RCC 7860 (cell line): ENCODE measurements at regions not wholly inside any gene's neighbourhood (a gene's known extent, or its start where the extent isn't known, plus 50 kb on each side); places are given as distances from the start of the nearest gene placed in this dataset.
"Not testable (repeated sequence)": the region's sequence is repeated elsewhere in the genome, so short reads cannot be mapped to it uniquely, and the experiment has no call there.

Source experiments
- DNase-seq: peaks from one replicate; pipeline ENCODE4 v3.0.0-alpha.2; 2015; ENCODE audit warnings: low spot score
- FAIRE-seq: peaks from 2 replicates; lab custom pipeline; 2012; peaks lifted over from hg19 to GRCh38; lab: Jason Lieb, UNC

GRCh38 chr2:35606394-35606793 lies 749.2 kb upstream of the CRIM1 start:
- no peak for FAIRE-seq
- DNase-seq, result no peak

DNA sequence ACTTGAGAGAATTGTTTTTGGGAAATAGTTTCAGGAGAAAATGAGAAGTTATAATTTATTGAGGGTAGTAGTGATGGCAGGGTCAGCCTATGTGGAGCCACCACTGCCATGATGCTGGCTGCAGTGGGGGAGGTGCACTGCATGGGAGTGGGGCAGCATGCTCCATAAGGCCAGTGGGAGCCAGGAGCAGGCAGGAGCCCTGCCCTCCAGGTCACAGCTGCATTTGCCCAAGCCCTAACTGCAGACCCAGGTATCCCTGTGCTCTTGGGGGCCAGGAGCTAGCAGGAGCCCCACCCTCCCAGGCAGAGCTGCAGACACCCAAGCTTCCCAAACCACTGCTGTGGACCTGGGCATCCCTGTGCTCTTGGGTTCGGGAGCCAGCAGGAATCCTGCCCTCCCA lies 757.3 kb upstream of the CRIM1 start:
- DNase-seq (no peak), FAIRE-seq (no peak)

DNA sequence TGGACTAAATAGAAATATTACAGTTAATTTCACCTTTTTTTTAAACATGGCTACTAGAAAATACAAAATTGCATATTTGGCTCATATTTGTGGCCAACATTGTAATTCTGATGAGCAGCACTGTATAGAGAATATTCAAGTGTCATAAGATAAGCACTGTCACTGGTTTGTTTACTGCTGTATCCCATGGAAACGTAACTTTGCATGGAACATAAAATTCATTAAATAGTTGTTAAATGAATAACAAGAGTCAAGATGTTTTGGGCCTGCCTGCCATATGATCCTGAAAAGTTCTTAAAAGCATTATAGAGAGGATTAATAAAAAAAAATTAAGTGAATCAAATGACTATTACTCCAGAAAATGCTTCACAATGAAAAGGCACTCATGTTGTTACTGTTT lies 763.7 kb upstream of the CRIM1 start:
- DNase-seq (no peak), FAIRE-seq (no peak)

DNA sequence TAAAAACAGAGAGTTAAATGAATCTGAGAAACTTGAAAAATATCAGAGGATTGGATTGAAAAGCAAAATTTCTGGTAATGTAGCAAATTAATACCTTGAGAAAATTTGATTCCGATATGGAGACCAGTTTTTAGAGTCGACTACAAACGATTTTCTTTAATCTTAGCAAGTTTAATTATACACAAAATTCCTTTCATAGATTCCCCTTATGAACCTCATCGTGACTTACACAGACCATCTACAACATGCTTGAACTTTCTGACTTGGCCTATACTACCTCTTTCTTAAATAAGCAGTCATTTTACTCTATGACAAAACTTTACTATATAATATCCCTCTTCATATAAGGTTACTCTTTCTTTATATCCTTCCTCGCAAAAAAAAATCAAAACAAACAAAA lies 769.6 kb upstream of the CRIM1 start:
- FAIRE-seq (no peak), DNase-seq (no peak)

- FAIRE-seq (no peak), DNase-seq (no peak)
Observed at GRCh38 chr2:35582637-35583036, 772.9 kb upstream of the CRIM1 start.

- DNase-seq (no peak), FAIRE-seq (no peak)
Observed at GRCh38 chr2:35580956-35581355, 774.6 kb upstream of the CRIM1 start.

DNA sequence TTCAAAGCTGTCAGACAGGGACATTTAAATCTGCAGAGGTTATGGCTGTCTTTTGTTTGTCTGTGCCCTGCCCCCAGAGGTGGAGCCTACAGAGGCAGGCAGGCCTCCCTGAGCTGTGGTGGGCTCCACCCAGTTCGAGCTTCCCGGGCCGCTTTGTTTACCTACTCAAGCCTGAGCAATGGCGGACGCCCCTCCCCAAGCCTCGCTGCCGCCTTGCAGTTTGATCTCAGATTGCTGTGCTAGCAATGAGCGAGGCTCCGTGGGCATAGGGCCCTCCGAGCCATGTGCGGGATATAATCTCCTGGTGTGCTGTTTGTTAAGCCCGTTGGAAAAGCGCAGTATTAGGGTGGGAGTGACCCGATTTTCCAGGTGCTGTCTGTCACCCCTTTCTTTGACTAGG lies 787.0 kb upstream of the CRIM1 start:
- not testable (repeated sequence) for FAIRE-seq, DNase-seq

- FAIRE-seq (no peak), DNase-seq (no peak)
Observed at GRCh38 chr2:35562488-35562887, 793.1 kb upstream of the CRIM1 start.

- no peak for FAIRE-seq
- peak; percentile 50 for DNase-seq
Observed at GRCh38 chr2:35548171-35548570, 807.4 kb upstream of the CRIM1 start.

DNA sequence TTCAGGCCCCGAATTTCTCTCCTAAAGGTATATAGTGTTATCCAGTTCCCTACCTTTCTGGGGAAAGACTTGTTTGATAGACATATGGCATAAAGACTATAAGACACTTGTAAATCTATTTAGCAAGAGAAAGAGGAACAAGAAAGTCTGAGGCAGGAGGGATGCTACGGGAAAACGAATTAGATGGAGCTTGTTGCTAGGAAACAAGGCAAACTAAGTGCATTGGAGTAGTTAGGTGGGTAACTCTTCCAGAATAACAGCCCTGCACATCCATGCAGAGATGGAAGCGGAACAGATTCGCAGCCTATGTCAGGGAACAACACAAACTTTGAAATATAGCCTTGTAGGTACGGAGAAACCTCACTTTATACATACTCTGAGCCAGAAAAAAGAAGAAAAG lies 810.3 kb upstream of the CRIM1 start:
- FAIRE-seq, result no peak
- no peak for DNase-seq

- DNase-seq (no peak), FAIRE-seq (no peak)
Observed at GRCh38 chr2:35538796-35539195, 816.8 kb upstream of the CRIM1 start.

DNA sequence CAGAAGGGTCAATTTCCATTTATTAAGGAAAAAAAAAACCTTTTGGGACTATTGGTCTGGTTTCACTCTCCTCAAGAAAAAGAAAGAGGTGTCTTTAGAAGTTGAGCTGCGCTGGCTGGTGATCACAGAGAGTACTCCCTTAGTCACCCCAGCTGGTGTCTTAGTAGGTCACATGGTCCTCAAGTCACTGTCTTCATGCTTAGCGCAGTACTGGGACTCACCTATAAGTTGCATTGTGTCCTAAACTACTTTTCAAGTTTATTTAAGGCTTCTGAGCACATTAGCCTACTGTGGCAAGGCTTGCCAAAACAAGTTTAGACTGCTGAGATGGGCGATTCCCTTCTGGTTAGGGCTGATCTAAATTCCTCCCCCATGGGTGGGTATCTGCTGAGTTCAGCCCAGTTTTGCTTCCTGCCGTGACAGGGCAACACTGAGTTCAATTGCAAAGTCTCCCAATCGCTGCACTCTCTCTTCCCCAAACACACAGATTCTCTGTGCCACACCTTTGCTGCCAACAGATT lies 824.9 kb upstream of the CRIM1 start:
- DNase-seq (no peak), FAIRE-seq (no peak)

DNA sequence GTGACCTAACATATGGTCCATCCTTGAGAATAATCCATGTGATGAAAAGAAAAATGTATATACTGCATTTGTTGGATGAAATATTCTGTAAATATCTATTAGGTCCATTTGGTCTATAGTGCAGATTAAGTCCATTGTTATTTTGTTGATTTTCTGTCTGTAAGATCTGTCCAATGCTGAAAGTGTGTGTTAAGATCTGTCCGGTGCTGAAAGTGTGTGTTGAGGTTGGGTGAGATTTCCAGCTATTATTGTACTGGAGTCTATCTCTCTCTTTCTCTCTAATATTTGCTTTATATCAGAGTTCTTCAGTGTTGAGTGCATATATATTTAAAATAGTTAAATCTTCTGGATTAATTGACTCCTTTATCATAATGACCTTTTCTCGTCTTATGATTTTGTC lies 828.8 kb upstream of the CRIM1 start:
- DNase-seq (no peak), FAIRE-seq (no peak)

DNA sequence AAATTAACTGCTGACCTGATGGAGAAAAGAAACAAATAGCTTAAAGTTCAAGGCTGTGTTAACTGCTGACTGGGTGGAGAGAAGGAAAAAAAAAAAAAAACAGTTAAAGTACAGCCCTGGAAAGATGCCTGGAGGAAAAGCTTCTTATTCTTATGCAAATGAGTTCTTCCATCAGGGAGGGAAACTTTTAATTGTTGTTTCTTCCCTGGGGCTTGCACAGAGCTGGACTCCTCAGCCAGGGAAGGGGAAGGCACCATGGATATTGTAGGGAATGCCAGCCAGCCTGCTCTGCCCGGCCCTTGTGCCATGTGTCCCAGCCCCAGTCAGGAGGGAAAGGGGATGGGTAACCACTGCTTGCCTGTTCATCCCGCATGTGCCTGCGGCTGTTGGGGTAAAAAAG lies 833.1 kb upstream of the CRIM1 start:
- FAIRE-seq (no peak), DNase-seq (no peak)

GRCh38 chr2:35510636-35511035 lies 844.9 kb upstream of the CRIM1 start:
- FAIRE-seq (no peak), DNase-seq (no peak)

GRCh38 chr2:35508601-35509000 lies 847.0 kb upstream of the CRIM1 start:
- FAIRE-seq (no peak), DNase-seq (no peak)

DNA sequence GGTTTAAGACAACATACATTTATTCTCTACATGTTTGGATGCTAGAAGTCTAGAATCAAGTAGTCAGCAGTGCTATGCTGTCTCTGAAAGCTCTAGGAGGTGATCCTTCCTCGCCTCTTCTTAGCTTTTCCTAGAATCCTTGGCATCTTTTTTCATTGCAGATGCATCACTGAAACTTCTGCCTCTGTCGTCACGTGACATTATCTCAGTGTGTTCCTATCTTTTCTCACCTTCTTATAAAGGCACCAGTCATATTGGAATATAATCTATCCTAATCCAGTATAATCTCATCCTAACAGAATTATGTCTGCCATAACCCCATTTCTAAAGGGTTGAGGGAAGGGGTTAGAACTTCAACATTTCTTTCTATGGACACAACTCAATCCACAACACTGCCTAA lies 851.2 kb upstream of the CRIM1 start:
- DNase-seq (no peak), FAIRE-seq (no peak)

DNA sequence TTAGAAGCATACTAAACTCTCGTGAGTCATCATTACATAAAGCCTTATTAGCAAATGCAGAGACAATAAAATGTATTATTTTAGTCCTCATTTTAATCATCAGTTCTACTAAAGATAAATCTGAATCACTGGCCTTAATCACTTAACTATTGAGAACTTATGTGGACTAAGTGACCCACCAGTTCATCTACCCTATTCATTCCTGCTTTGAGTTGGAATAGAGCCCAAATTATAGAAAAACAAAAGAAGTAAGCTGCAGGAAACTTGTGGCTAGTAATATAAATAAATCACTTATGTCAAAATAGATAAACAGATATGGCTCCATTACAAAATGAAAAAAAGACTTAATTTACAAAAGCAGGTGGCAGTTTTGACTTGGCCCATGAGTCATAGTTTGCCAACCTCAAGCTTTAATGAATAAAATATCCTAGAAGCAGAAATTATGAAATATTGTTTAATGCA lies 851.8 kb upstream of the CRIM1 start:
- DNase-seq, result no peak
- FAIRE-seq, result no peak

GRCh38 chr2:35503311-35503710 lies 852.3 kb upstream of the CRIM1 start:
- no peak for DNase-seq
- FAIRE-seq, result no peak

- FAIRE-seq (no peak), DNase-seq (no peak)
Observed at GRCh38 chr2:35501076-35501475, 854.5 kb upstream of the CRIM1 start.

DNA sequence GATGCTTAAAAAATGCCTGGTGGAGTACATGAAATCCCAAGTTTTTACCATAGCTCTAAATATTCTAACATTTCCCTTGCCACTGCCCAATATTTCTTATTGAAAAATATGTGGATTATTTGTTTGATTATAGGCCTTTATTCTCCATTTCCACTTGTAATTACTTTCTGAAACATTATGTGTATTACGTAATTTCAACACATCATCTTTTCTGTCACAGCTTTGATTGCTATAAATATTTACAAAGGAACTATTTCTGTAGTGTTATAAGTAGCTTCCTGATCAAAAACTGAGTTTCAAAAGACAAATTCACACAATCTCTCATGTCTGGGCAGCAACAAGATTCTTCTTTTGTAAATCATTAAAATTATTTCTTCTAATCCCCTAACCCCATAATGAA lies 859.6 kb upstream of the CRIM1 start:
- DNase-seq (no peak), FAIRE-seq (no peak)

DNA sequence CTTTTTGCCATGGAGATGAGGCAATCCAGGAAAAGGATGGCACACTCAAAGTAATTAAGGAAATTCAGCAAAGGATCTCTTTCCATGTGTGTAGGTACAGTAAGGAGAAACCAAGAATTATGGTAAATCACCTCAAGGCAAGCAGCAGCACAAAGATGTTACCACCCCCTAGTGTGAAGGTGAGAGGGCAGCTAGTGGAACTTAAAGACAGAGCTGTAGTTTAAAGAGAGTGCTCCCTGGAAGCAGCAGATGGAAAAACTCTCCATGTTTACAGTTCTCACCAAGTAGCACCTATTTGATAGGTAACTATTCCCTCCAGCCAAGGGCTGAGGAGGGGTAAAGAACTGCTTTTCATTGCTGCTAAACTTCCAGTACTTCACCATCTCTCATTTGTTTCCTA lies 860.4 kb upstream of the CRIM1 start:
- FAIRE-seq (no peak), DNase-seq (no peak)

GRCh38 chr2:35478121-35478520 lies 877.5 kb upstream of the CRIM1 start:
- not testable (repeated sequence) for DNase-seq, FAIRE-seq

GRCh38 chr2:35468245-35468644 lies 887.3 kb upstream of the CRIM1 start:
- FAIRE-seq (no peak), DNase-seq (no peak)
